ENCODE measurements at regions not wholly inside any gene's neighbourhood (a gene's known extent, or its start where the extent isn't known, plus 50 kb on each side); places are given as distances from the start of the nearest gene placed in this dataset.

DNA sequence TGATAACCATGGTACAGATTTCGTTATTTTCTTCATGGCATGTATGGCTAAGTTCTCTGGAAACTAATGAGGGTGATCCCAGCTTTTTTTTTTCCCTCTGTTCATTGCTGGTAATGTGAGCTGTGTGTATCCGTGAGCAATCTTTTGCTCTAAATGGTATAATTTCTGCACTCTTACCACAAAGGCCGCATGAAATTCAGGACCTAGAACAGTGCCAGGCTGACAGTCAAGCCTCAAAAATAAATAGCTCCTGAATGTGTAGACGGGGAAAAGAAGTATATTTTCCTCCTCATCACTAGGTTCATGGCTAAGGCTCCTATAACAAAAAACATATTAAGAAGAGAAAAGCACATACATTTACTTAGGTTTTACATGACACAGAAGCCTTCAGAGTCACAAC is 140.2 kb upstream of the RMST start:
- Histone ChIP-seq H3K9me3 (no peaks in the 10 kb centered on the region), H3K36me3 (no peaks in the 10 kb centered on the region), H3K27me3 (no peaks in the 10 kb centered on the region), H3K4me3 (no peak overlapping the region)
- DNase-seq: no peak

DNA sequence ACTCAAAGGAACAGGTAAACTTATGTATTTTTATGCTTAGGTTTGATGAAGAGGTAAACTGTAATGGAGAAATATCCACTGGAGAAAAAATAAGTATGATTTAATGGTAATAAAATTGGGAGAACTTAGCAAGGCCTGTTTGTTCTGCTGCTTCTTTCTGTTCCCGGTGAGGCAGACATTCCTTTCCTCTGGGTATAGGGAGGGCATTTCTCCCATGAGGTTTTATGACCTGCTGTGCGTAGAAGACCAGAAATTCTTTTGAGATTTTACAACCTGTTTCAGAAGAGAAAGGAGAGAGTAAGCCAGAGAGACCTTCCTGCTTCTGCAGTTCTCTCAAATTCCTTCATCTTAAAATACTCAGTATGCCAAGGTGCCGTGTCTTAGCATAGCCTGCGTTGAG is 139.4 kb upstream of the RMST start:
- no peaks in the 10 kb centered on the region for H3K36me3 ChIP-seq
- H3K9me3 ChIP-seq: no peaks in the 10 kb centered on the region
- H3K27me3 ChIP-seq: no peaks in the 10 kb centered on the region
- H3K4me3 ChIP-seq: no peak overlapping the region
- no peak for DNase-seq

DNA sequence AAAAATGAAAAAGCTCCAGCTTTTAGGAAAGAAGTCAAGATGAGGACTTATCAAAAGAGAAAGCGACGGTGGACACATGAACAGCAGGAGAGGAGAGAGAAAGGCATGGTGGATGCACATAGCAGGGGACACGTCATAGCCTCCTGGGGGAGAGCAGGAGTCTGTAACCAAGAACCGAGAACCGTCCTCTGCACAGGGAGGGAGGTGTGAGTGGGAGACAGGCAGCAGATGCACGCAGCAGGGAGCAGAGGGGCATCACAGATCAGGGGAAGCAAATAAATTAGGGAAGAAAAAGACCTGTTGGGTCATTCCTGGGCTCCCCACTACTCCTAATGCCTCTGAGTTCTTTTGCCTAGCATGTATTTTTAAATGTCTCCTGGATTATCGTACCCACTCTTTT is 138.1 kb upstream of the RMST start:
- Histone ChIP-seq H3K4me3 (no peak overlapping the region), H3K27me3 (no peaks in the 10 kb centered on the region), H3K9me3 (no peaks in the 10 kb centered on the region), H3K36me3 (no peaks in the 10 kb centered on the region)
- no peak for DNase-seq

DNA sequence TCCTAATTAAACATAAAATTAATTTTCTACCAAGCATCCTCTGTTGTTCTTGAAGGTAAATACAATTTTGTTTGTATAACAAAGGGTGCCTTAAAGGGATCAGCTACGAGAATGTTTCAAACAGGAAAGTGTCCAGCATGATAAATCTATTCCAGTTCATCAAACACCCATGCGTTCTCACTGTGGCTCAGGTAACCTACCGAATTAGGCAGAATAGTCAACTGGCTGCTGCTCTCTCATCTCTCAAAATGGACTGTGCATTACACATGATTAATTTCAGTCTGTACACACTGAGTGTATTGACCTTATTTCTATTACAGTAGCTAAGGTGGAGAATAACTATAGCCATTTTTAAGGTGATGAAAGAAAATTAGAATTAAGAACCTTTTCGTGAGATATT is 127.5 kb upstream of the RMST start:
- DNase-seq: no peak
- no peak overlapping the region for H3K4me3 ChIP-seq
- peaks cover 16% of the 10 kb centered on the region for H3K27me3 ChIP-seq
- no peaks in the 10 kb centered on the region for H3K36me3 ChIP-seq
- H3K9me3 ChIP-seq: no peaks in the 10 kb centered on the region

DNA sequence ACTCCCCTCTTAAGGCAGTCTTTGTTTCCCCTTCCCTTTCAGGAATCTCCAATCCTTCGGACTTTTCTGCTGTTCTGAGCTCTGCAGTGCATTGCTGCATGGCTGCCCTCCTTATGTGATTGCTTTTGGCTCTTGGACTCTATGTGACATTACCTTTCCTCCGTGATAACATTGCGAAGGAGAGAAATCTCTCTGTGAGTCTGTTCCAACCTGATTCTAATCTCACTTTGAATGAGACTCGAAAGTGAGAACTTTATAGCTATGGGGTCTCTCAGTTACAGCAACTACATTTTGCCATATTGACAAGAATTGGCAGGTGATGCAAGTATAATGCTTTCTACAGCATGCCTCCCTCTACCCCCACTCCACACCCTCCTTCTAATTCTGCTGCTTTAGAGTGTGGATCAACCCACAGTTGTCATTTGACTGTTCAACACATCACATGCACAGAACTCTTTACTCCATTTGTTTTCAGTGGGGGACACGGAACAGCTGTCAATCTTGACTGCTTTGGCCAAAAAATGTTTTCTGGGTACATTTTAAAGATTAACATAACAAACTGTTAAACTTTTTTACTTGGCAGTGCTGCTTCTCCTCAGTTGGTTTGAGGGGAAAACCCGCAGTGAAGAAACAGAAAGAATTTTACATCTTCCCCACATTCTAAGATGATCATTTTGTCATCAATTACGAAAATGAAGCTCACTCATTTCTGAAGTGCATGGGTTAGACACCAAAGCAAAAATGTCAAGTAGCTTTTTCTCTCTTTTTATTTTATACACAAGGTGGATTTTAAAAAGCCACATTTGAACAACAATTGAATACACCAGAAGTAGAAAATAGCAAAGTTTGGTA is 125.5 kb upstream of the RMST start:
- Histone ChIP-seq H3K4me3 (no peak overlapping the region), H3K9me3 (no peaks in the 10 kb centered on the region), H3K27me3 (peaks cover 16% of the 10 kb centered on the region), H3K36me3 (no peaks in the 10 kb centered on the region)
- no peak for DNase-seq

DNA sequence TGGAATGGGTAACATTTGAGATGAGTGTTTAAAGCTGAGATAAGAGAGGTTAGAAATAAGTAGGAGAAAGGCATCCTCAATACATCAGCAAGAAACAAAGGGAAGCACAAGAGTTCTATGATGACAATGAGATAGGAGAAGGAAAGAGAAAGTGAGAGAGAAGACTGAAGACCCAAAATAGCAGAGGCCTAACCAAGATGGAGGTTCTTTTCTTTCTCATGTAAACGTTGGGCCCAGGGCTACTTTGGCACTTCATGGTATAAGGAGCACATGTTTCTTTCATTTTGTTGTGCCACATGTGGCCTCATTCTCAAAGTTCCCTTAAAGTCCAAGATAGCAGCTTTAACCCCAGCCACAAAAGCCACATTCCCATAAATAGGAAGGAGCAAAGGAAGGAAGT is 120.5 kb upstream of the RMST start:
- H3K27me3 ChIP-seq: peaks cover 9% of the 10 kb centered on the region; the same call in 1 of the 2 replicates
- DNase-seq: no peak
- no peak overlapping the region for H3K4me3 ChIP-seq
- no peaks in the 10 kb centered on the region for H3K9me3 ChIP-seq
- H3K36me3 ChIP-seq: no peaks in the 10 kb centered on the region

DNA sequence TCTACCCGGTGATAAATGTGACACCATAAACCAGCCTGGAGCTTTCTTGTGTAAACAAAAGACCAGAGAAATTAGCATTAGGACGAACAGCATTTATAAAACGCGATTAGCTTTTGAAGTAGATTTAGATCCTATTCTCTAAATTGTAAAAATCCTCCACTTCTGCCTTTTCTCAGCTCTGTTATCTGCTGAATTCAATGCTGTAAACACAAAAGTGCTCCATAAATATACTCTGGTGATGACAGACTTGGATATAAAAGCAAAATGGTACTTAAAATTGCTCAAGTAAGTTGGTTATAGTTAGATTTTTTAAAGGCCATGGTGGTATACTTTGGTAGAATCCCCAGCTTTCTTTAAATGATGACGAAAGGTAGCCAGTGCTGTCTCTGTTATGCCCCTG is 114.6 kb upstream of the RMST start:
- Histone ChIP-seq H3K36me3 (no peaks in the 10 kb centered on the region), H3K4me3 (no peak overlapping the region), H3K9me3 (no peaks in the 10 kb centered on the region), H3K27me3 (no peaks in the 10 kb centered on the region)
- DNase-seq: no peak

DNA sequence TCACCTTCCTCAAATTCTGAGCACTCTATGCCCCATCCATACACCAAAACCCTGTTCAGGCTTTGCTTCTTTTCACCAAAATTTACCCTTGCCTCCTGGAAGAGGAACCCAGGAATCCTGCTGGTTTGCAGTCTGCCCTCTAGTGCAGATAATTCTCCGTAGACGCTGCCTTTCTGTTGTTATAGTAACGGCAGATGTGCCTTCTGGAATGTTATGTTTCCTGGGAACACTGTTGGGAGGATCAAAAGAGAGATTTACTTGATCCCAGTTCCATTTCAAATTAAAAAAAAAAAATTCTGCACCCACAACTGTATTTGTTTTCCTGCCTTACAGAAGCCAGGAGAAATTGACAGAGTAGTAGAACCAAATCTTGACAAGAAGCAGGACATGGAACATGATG is 104.2 kb upstream of the RMST start:
- no peak for DNase-seq
- Histone ChIP-seq H3K27me3 (peaks cover 4% of the 10 kb centered on the region; the same call in 1 of the 2 replicates), H3K36me3 (no peaks in the 10 kb centered on the region), H3K9me3 (no peaks in the 10 kb centered on the region), H3K4me3 (no peak overlapping the region)

DNA sequence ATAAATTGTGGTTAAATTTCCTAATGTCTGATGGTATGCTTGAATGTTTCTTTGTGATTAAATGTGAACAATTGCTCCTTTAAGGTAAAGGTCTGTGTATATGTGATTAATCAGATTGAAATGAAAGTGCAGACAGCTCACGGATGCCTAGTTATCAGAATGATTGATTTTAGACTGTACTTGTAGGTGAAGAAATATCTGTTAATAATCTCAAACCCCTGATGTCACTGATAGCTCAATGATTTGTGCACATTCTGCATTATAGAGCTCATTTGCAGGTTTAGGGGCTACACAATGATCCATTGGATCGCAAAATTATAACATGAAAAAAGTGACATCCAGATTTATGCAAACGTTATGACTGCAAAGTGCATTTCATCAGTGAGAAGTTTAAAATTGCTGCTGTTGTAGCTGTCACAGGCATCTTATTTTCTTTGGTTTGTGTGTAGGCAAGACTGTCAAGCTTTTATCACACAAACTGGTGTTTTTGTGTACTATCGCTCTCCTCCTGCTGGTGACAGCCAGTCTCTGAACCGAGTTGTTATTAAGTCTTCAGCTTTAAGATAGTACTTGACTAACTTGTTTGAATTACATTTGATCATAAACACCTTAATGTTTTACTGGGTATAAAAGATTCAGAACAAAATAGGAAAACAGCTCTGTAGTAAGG is 103.4 kb upstream of the RMST start:
- DNase-seq: no peak
- H3K36me3 ChIP-seq: no peaks in the 10 kb centered on the region
- H3K27me3 ChIP-seq: peaks cover 4% of the 10 kb centered on the region; the same call in 1 of the 2 replicates
- no peak overlapping the region for H3K4me3 ChIP-seq
- no peaks in the 10 kb centered on the region for H3K9me3 ChIP-seq

DNA sequence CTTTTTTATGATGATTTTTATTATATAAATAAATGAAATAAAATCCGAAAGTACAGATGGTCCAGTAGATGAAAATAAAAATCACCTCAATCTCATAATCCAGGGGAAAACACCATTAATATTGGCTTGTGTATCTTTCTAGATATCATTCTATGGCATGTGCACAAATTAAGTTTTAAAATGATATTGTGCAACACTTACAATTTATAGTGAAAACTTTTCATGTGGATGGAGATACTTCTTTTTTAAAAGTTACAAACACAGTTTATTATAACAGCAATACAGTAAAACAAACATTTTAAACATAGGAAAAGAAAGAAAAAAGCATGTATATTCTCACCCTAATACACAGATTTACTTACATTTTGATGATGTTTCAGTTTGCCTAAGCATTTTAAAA is 98.9 kb upstream of the RMST start:
- no peak for DNase-seq
- peaks cover 4% of the 10 kb centered on the region; the same call in 1 of the 2 replicates for H3K27me3 ChIP-seq
- no peaks in the 10 kb centered on the region for H3K9me3 ChIP-seq
- no peak overlapping the region for H3K4me3 ChIP-seq
- no peaks in the 10 kb centered on the region for H3K36me3 ChIP-seq

DNA sequence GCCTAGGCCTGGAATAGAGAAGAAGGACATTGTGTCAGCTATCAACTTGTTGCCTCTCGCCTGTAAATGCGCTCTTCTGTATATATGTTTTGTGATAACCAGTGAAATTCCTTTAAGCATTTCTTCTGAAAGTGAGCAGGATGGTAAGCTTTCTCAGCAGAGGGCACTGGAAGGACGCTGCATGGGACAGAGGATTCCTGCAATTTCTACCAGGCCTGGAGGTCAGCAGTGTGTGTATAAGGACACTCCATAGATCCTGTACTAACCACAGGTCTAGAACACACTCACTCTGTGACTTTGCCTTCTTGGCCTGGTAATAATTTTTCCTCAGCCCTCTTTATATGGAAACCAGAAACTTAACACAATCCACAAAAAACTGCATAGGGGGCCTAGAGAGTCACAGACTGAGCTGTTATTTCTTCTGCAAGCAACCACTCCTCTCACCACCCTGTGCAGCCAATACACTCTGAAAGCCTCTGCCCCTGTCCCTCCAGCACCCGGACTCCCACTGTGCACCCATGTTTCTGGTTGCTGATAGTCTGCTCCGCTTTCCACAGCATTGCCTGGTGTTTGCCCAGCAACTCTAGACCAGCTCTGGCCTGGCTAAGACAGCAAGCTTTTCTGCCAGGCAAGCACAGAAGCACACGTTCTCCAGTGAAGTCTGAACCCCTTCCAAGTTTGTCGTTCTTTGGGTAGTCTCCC is 94.0 kb upstream of the RMST start:
- Histone ChIP-seq H3K36me3 (no peaks in the 10 kb centered on the region), H3K27me3 (no peaks in the 10 kb centered on the region), H3K4me3 (no peak overlapping the region), H3K9me3 (no peaks in the 10 kb centered on the region)
- no peak for DNase-seq

DNA sequence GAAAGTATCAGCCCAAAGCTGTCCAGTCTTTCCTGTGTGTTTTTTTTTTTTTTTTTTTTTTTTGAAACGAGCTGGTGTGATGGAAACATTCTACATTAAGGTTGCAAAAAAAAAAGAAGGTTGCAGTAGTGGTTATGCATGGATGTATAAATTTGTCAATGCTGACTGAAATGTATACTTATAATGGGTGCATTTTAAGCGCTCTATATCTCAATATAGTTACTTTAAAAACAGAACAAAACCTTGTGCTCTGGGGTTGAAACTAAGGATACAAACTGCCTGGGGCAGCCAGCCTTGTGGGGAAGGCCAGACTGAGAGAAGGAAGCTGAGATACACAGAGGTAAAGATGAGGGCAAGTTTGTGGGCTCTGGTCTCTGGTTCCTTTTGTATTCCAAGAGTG is 87.3 kb upstream of the RMST start:
- Histone ChIP-seq H3K9me3 (no peaks in the 10 kb centered on the region), H3K27me3 (no peaks in the 10 kb centered on the region), H3K4me3 (no peak overlapping the region), H3K36me3 (no peaks in the 10 kb centered on the region)
- DNase-seq: no peak

DNA sequence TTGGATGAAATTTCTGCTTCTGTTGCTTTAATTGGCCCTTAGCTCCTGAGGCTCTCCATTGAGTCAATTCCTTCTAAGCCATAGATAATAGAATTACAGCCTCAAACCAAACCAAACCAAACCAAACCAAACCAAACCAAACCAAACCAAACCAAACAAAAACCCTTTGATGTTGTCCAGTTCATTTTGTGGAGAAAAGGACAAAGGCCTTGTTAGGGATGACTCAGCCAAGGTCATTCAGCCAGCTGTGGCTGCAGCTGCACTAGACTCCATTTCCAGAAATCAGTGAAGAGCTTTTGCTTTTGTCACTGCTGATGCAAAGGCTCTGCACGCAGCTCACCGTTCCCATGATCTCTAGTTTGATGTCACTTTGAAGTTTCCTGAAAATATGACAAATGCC is 82.2 kb upstream of the RMST start:
- DNase-seq: peak; percentile 2
- Histone ChIP-seq H3K27me3 (no peaks in the 10 kb centered on the region), H3K9me3 (no peaks in the 10 kb centered on the region), H3K4me3 (no peak overlapping the region), H3K36me3 (no peaks in the 10 kb centered on the region)

DNA sequence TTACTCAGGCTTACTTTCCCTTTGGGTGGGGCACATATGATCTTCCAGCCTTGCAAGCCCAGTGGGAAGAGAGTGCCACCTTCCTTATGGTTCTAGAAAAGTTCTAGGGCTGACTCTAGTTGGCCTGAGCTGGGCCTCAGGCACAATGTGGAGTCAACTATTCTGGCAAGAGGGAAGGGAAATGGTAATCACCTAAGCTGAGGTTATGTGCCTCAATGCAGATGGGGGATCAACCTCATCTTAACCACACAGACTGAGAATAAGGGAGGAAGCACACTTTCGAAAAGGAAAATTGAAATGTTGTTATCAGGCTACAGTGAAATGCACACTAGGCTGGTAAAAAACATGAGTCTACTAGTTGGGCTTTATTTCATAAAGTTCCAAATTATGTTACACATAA is 77.5 kb upstream of the RMST start:
- H3K36me3 ChIP-seq: no peaks in the 10 kb centered on the region
- H3K27me3 ChIP-seq: no peaks in the 10 kb centered on the region
- no peak overlapping the region for H3K4me3 ChIP-seq
- no peaks in the 10 kb centered on the region for H3K9me3 ChIP-seq
- DNase-seq: no peak

DNA sequence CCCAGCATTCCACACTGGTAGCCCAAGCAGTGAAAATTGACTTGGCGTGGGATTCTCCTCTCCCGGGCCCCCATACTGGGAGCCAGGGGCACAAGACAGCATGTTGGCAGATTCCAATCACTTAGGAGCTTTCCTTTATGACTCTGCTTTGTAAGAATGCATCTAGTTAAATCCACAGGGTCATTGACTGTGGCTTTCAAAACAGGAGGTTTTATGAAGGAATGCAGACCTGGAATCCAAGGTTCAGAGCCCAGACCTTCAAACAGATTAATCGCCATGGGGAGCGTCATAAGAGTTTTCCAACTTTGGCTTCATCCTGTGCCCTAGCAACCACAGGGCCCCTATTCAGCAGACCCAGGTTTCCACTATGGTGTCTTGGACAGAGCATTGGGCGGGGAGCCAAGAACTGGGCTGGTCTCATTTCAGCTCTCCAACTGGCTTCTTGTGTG is 76.4 kb upstream of the RMST start:
- Histone ChIP-seq H3K27me3 (no peaks in the 10 kb centered on the region), H3K4me3 (no peak overlapping the region), H3K36me3 (no peaks in the 10 kb centered on the region), H3K9me3 (no peaks in the 10 kb centered on the region)
- peak; percentile 56 for DNase-seq

DNA sequence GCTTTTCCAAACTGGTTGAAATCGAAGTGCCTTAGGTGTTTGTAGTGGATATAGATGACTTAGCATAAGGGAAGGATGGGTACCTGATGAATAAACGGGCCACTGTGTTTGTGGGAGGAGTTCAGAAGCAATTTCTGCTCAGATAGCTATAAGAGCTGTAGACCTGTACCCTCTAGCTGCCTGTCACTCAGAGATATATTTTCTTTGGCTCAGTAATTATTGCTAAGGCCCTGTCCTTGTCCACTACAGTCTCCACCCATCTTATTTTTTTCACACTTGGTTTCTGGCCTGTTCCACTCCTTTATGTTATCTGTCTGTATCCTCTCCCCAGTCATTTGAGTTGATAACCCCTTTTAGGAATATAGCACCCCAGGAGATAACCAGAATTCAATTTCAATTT is 74.8 kb upstream of the RMST start:
- H3K4me3 ChIP-seq: no peak overlapping the region
- no peak for DNase-seq

DNA sequence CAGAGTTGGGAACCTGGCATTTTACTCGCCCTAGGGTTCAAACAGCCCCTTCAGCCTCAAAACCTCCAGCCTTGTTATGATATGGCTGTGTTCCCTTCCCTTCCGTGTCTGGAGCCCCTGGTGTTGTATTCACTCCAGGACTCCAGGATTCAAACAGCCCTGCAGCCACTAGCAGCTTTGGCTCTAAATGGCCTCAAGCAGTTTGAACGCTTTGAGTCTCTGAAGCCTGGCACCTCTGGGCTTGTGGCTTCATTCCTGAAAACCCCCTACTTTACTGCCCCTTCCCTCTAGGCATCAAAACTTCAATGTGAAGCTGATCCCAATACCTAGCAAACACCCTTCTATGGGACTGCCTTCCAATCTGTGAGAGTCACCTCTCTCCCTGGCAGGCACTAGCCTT is 67.9 kb upstream of the RMST start:
- Histone ChIP-seq H3K9me3 (no peaks in the 10 kb centered on the region), H3K4me3 (no peak overlapping the region), H3K27me3 (no peaks in the 10 kb centered on the region), H3K36me3 (no peaks in the 10 kb centered on the region)
- DNase-seq: no peak

More for the DNA sequence above, 74.8 kb upstream of the RMST start:
- H3K27me3 ChIP-seq: no peaks in the 10 kb centered on the region
- H3K36me3 ChIP-seq: no peaks in the 10 kb centered on the region
- no peaks in the 10 kb centered on the region for H3K9me3 ChIP-seq
